GM21390 (cell line): ENCODE measurements at regions not wholly inside any gene's neighbourhood (a gene's known extent, or its start where the extent isn't known, plus 50 kb on each side); places are given as distances from the start of the nearest gene placed in this dataset.

Experiments used
- ATAC-seq: cut with Tn5 transposase; IDR thresholded peaks from one replicate; pipeline ENCODE4 v1.9.1; 2021; ENCODE audit not compliant: unreplicated experiment

GRCh38 chr15:70449311-70450141, 313.8 kb downstream of the UACA start:
- ATAC-seq, result no peak

GRCh38 chr15:70447928-70448698, 315.2 kb downstream of the UACA start:
- ATAC-seq, result no peak

GRCh38 chr15:70447521-70447920, 315.8 kb downstream of the UACA start:
- ATAC-seq, result no peak

DNA sequence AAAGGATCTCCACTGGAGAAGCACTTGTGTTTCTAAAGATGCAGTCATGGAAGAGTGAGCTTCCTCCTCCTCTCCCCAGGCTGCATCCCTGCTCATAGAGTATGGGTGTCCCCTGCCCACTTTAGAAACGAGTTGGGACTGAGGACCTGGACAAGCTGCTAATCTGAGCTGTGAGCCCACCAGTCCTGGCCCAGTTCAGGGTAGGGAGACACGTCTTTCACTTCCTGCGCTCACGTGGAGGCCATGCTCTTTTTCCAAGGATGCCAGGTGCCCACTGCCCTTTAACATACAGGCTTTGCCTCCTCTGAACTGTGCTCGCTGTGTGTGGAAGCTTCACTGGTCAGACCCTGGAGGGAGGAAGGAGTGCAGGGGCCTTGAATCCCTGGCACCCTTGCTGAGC, 316.3 kb downstream of the UACA start:
- no peak for ATAC-seq

DNA sequence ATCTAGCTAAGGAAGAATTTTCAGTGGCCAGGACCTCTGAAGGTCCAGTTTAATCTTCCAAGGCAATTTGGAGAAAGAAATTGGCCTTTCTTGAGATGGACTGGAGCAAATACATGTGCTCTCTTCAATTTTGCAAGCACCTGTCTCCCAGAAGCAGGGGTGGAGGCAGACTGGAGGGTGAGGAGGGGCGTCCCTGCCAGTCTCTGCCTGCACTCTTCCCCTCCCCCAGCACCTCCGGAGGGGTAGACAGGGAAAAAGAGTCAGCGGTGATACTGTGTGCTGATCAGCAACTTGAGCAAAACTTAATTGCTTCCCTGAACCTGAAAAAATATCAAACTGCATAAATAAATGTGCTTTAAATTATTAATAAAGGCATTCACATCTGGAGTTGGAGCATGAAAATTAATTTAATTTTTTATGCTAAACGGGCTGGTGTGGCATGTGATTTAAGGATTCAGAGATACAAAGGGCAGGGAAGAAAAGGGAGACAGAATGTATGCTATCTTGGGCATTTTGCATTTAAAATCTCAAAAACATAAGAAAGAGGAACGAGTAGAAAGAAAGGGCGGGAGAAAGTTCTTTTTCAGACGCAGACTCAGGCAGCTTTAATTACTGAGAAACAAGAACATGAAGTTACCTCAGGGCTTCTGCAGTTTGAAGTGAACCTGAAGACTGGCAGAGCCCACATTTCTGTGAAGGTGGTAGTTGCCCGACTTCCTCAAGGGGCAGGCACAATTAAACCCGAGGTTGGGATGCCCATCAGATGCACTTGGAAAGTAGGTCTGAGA, 319.7 kb downstream of the UACA start:
- no peak for ATAC-seq

- no peak for ATAC-seq
Measured at GRCh38 chr15:70442616-70443321, 320.6 kb downstream of the UACA start.

- no peak for ATAC-seq
Measured at GRCh38 chr15:70442211-70442610, 321.1 kb downstream of the UACA start.

DNA sequence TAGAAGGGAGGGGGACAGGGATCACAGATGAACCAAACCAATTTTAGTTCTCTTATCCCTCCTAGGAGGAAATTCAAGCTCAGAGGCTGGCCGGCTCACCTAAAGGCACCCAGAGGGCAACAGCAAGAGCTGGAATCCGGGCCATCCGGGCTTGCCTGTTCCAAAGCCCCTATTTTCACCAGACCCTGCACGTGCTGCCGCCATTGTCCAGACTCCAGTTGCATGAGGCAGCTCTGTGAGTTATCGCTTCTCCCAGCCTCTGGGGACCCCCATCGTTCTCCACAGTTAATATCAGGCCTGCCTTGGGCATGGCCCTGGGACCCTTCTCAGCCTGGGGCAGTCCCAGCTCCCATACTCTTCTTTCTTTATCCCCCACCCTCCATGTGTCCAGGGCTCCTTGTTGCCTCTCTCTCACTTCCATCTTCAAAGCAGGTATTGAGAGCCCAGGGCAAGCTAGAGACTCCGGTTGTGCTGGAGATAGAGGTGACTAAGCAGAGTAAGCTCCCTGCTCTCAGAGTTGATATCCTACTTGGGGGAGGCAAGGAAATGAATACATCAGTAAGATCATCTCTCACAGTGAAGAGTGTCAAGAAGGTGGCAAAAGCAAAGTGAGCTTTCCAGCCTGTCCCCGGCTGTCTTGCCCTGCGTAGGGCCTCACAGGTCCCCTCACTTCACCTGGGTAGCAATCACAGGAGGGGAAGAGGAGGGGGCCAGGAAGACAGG, 322.8 kb downstream of the UACA start:
- no peak for ATAC-seq

DNA sequence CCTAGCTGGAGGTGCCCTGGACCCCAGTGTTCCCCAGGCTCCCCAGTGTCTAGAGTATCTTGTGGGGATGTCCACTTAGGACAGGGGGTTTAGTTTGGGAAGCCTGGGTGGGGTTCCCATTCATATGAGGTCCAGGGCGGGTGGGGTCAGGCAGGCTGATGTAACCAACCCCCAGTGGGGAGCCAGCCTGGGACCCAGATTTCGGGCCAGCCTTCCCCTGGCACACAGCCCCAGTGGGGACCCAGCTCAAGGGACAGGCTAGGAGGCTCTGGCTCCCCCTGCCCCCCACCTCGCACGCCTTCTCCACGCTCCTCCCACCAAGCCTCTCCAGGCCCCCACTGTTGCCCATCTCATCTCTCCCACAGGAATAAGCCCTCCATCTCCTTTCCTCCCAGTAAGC, 323.5 kb downstream of the UACA start:
- ATAC-seq, result no peak

DNA sequence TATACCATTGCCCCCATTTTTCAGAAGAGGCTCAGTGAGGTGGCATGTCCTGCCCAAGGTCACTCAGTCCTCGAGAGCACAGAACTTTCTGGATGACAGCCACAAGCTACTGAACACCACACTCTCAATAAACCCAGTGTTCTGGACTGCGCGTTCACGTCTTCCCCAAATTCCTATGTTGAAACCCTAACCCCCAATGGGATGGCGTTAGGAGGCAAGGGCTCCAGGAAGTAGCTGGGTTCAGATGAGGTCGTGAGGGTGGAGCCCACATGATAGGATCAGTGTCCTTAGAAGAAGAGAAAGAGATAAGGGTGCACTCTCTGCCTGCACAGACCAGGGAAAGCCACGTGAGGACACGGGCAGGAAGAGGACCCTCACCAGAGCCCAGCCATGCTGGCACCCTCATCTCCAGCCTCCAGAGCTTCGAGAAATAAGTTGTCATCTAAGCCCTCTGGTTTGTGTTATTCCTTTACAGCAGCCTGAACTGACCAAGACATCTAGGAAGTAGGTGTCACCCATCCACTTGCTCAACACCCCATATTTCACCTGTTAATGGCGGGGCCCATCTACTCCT, 324.0 kb downstream of the UACA start:
- no peak for ATAC-seq

GRCh38 chr15:70438776-70439175, 324.6 kb downstream of the UACA start:
- no peak for ATAC-seq

- ATAC-seq, result no peak
Measured at GRCh38 chr15:70437882-70438451, 325.4 kb downstream of the UACA start.

DNA sequence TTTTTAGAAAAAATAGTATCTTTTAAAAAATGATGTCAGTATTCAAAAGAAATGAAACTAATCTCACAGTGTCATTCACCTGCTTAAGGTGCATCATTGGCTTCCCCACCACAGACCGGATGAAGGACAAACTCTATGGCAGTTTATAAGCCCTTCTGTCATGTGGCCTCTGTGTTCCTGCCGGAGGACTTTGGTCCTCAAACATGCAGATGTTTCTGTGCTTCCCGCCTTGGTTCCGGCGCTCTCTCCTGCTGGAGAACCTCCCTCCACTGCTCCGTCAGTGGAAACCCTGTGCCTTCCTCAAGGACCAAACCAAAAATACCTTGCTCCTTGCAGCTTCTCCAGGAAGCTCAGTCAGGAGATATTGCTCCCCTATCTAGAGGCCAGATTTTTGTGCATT, 326.3 kb downstream of the UACA start:
- no peak for ATAC-seq

DNA sequence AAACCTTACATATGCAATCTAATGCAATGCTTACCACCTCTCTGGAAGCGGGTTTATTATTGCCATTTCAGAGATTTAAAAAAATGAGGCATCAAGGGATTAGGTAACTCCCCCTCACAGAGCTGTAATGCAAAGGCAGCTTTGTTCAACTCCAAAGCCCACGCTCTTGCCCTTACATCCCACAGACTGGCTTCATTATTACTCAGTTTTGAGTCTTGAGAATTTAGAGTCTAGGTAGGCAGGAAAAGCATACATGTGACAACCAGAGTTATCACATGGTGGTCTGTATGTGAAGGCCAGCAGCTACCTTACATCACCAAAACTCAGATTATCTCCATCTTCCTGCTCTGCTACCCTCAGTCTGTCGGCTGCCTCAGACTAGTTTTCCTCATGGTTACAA, 326.9 kb downstream of the UACA start:
- ATAC-seq, result no peak

DNA sequence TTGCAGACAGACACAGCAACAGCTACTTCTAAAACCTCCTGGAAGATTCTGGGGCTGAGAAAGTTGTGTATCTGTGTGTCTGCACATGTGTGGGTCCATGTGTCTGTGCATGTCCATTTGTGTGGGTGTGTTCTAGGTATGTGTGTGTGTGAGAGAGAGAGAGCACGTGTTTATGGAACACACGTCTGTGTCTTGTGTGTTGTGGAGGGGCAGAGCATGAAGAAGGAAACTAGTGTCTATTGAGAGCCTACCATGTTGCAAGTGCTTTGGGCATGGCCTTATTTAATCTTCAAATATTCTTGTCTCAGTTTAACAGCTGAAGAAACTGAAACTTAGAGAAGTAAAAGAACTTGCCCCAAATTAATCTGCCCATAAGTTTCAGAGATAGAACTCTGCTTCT, 327.5 kb downstream of the UACA start:
- no peak for ATAC-seq

GRCh38 chr15:70435369-70435768, 328.0 kb downstream of the UACA start:
- ATAC-seq, result no peak

DNA sequence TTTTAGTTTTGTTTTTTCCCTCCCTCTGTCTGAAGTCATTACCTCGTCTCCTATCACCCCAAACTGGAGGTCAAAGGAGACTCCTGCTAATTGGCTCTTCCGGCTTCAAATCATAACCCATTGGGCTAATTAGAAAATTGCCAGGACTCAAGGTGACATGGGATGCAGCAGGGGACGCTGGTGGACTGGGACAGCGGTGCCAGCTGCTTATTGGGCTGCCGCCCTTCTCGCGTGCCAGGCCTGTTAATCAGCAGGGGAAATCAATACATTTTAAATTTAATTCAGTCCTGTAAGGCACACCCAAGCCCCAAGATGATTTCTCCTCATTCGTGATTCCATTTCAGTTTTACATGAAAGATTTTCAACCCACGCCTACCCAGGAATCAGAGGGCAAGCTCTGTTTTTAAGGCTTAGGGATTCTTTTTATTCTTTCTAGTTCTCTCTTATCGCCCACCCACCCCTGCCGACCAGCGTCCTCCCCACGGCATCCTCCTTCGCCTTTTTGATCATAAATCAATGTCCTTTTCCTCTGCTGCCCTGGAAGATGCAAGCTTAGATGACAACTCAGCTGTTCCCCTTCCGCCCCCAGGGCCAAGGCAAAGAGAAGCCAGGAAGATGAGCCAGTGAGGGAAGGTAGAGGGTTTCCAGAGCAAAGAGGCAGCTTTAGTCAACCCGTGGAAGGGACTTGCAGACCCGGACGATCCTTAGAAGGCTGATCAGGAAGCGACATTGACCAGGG, 329.6 kb downstream of the UACA start:
- no peak for ATAC-seq

GRCh38 chr15:70432924-70433495, 330.3 kb downstream of the UACA start:
- ATAC-seq, result no peak

- ATAC-seq, result no peak
Measured at GRCh38 chr15:70431854-70432253, 331.5 kb downstream of the UACA start.
